ENCODE measurements at regions not wholly inside any gene's neighbourhood (a gene's known extent, or its start where the extent isn't known, plus 50 kb on each side); places are given as distances from the start of the nearest gene placed in this dataset.

DNA sequence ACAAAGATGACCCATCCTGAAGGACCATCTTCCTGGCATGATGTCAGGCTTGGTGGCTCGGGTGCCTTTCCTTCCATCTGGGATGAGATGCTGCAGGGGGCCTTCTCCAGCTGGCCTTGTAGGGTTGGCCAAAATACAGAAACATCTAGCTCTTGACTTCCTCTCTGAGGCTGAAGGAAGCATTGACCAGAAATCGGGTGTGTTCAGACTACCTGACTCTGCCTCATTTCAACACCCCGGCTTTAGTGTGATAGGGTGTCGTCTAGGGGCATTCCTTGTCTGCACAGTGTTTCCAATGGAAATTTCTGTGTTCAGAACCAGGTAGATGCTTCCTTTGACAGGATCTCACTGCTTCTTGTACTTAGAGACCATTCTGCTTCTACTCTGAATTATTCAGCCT, 115.7 kb upstream of the SPRED2 start:
- Histone ChIP-seq H3K36me3 (no peaks in the 10 kb centered on the region), H3K4me3 (ENCODE audit: low read depth, low read length) (no peak overlapping the region), H3K27me3 (ENCODE audit: insufficient read depth, low read depth, severe bottlenecking) (no peaks in the 10 kb centered on the region), H3K27ac (no peak overlapping the region), H3K9me3 (ENCODE audit: severe bottlenecking) (no peaks in the 10 kb centered on the region)
- TF ChIP-seq, protein P1, sequence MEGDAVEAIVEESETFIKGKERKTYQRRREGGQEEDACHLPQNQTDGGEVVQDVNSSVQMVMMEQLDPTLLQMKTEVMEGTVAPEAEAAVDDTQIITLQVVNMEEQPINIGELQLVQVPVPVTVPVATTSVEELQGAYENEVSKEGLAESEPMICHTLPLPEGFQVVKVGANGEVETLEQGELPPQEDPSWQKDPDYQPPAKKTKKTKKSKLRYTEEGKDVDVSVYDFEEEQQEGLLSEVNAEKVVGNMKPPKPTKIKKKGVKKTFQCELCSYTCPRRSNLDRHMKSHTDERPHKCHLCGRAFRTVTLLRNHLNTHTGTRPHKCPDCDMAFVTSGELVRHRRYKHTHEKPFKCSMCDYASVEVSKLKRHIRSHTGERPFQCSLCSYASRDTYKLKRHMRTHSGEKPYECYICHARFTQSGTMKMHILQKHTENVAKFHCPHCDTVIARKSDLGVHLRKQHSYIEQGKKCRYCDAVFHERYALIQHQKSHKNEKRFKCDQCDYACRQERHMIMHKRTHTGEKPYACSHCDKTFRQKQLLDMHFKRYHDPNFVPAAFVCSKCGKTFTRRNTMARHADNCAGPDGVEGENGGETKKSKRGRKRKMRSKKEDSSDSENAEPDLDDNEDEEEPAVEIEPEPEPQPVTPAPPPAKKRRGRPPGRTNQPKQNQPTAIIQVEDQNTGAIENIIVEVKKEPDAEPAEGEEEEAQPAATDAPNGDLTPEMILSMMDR (IDR thresholded peaks at IDR 0.05; ENCODE audit: low read depth, low read length) = no peak
- no peak for DNase-seq

DNA sequence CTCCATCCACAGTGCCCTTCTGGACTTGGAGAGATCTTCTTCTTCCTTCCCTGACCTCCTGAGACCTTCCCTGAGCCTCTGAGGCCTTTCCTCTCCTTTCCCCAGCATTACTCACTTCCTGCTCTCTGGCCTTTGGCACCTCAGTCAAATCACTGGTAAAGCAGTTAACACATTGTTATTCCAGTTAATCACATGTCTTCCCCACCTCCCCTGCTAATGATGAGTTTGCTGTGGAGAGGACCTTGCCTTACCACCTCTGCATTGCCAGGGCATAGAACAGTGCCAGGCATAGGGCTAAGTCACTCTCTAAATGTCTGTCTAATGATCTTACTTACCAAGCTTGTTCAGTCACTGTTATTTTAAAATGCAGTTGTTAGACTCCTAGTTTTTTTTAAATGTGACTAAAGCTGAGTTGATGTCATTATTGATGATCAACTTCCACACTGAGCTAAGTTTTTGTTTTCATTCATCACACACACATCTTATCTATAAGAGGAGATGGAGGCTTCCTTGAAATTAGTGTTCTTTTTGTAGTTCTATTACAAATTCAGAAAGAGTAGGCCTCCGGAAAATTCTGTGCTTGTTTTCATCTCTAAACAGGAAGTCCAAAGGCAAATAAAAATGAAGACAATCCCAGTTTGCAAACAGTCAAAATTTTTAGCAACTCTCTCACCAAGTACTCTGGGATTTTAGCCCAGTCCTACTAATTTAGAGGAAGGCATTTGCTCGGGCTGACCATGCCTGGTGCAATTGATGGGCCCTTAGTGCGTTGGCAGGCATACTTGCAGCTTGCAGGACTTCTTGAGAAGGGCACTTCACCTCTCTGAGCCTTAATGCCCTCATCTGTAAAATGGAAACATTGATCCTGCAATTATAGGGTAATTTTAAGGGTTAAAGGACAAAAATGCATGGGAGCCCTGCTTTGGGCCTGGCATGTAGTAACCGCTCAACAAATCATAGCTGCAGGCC, 113.7 kb upstream of the SPRED2 start:
- Histone ChIP-seq H3K27ac (no peak overlapping the region), H3K4me3 (ENCODE audit: low read depth, low read length) (no peak overlapping the region), H3K36me3 (no peaks in the 10 kb centered on the region), H3K9me3 (ENCODE audit: severe bottlenecking) (no peaks in the 10 kb centered on the region), H3K27me3 (ENCODE audit: insufficient read depth, low read depth, severe bottlenecking) (no peaks in the 10 kb centered on the region)
- TF ChIP-seq, protein P1 (IDR thresholded peaks at IDR 0.05; ENCODE audit: low read depth, low read length) = no peak
- DNase-seq = no peak

DNA sequence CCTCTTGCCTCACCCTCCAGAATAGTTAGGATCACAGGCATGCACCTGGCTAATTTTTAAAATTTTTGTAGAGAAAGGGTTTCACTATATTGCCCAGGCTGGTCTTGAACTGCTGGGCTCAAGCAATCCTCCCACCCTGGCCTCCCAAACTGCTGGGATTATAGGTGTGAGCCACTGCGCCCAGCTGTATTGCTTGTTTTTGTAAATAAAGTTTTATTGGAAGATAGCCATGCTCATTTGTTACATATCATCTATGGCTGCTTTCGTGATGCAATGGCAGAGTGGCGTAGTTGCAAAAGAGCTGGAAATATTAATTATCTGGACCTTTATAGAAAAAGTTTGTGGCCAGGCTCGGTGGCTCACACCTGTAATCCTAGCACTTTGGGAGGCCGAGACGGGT, 109.4 kb upstream of the SPRED2 start:
- no peaks in the 10 kb centered on the region for H3K36me3 ChIP-seq
- no peak overlapping the region for H3K27ac ChIP-seq
- H3K9me3 ChIP-seq (ENCODE audit: severe bottlenecking) = no peaks in the 10 kb centered on the region
- DNase-seq = no peak
- H3K4me3 ChIP-seq (ENCODE audit: low read depth, low read length) = no peak overlapping the region
- TF ChIP-seq, protein P1 (IDR thresholded peaks at IDR 0.05; ENCODE audit: low read depth, low read length) = no peak
- H3K27me3 ChIP-seq (ENCODE audit: insufficient read depth, low read depth, severe bottlenecking) = no peaks in the 10 kb centered on the region

DNA sequence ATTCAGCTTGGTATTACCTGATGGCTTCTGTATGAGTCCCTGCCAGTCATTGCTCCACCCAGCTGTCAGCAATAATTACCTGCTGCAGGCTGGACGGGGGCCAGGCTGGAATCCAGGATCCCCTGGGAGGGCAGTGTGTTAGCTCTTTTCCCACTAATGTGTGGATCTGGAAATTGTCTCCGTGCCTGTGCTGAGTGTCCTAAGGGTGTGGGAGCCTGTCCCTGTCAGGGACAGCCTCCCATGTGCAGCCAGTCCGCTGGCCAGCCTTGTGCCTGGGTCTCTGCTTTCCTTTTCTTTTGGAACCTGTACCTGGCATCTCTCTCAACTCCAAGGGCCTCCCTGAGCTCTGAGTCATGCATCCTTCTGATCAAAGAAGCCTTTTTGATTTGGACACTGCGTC, 107.2 kb upstream of the SPRED2 start:
- no peaks in the 10 kb centered on the region for H3K36me3 ChIP-seq
- H3K4me3 ChIP-seq (ENCODE audit: low read depth, low read length) = no peak overlapping the region
- no peaks in the 10 kb centered on the region for H3K27me3 ChIP-seq (ENCODE audit: insufficient read depth, low read depth, severe bottlenecking)
- no peak overlapping the region for H3K27ac ChIP-seq
- peak; percentile 47 for DNase-seq
- TF ChIP-seq, protein P1 (IDR thresholded peaks at IDR 0.05; ENCODE audit: low read depth, low read length) = no peak
- H3K9me3 ChIP-seq (ENCODE audit: severe bottlenecking) = peaks cover 4% of the 10 kb centered on the region

DNA sequence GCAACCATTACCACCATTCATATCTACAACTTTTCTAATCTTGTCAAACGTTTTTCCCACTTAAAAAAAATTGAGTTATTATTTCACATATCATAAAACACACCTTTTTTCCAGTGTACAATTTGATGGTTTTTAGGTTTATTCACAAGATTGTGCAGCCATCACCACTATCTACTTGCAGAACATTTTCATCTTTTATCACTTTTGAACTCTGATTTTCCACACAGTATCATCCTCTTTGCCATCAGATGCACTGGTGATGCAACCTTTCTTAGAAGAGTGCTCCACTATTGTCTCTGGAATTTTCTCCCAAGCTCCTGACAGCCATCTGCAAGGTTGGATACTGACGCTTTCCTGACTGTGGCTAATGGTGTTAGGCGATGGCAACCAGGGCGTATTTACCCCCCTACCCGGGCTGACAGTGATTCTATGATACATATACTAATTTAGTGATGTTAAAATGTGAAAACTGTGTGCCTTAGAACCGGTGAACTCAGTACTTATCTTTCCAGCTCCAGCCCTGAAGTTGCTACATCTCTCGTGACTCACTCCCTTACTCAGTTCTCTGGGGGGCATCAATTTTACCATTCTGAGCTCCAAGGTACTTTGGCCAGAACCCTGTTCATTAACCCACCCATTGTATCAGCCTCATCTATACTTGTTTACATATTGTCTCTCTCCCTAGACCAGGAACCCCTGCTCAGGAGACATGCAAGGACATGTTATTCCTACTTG, 105.4 kb upstream of the SPRED2 start:
- H3K4me3 ChIP-seq (ENCODE audit: low read depth, low read length) = no peak overlapping the region
- DNase-seq = no peak
- TF ChIP-seq, protein P1 (IDR thresholded peaks at IDR 0.05; ENCODE audit: low read depth, low read length) = no peak

More for the DNA sequence above, 105.4 kb upstream of the SPRED2 start:
- no peak overlapping the region for H3K27ac ChIP-seq
- peaks cover 3% of the 10 kb centered on the region for H3K27me3 ChIP-seq (ENCODE audit: insufficient read depth, low read depth, severe bottlenecking)
- no peaks in the 10 kb centered on the region for H3K36me3 ChIP-seq
- H3K9me3 ChIP-seq (ENCODE audit: severe bottlenecking) = peaks cover 4% of the 10 kb centered on the region

Data from WERI-Rb-1 (cell line).